Activated naive CD4-positive, alpha-beta T cell treated with anti-CD3 and anti-CD28 coated beads, Interleukin-2, amount 10 ng/mL, durations not matched to agents 7 days and 5 days (primary cell): ENCODE measurements at regions not wholly inside any gene's neighbourhood (a gene's known extent, or its start where the extent isn't known, plus 50 kb on each side); places are given as distances from the start of the nearest gene placed in this dataset.

Source experiments
- CTCF ChIA-PET: fragments of 350-600 bp; sonication (Branson Sonifier 250); formaldehyde crosslinking; loops from one replicate; lab custom pipeline; 2021; ENCODE audit warnings: antibody characterized with exemption; lab: Charles Lee
- DNase-seq: peaks from one replicate; pipeline ENCODE4 v3.0.0-alpha.2; 2020
- H3K27ac Mint-ChIP-seq: one replicate; pipeline ENCODE4 v1.8.0; 2021; ENCODE audit warnings: mild to moderate bottlenecking, moderate library complexity, mixed read lengths
- H3K27me3 Mint-ChIP-seq: one replicate; pipeline ENCODE4 v1.8.0; 2021; ENCODE audit warnings: mild to moderate bottlenecking, mixed read lengths
- H3K36me3 Mint-ChIP-seq: one replicate; pipeline ENCODE4 v1.8.0; 2021; ENCODE audit warnings: mixed read lengths
- H3K4me1 Mint-ChIP-seq: one replicate; pipeline ENCODE4 v1.8.0; 2021; ENCODE audit warnings: mixed read lengths
- H3K4me3 Mint-ChIP-seq: one replicate; pipeline ENCODE4 v1.8.0; 2021; ENCODE audit warnings: mild to moderate bottlenecking, moderate library complexity, mixed read lengths
- H3K9me3 Mint-ChIP-seq: one replicate; pipeline ENCODE4 v1.8.0; 2021; ENCODE audit warnings: mixed read lengths

- no peak for DNase-seq
- CTCF ChIA-PET, result interaction anchor here (1.1 kb wide), 1 partner anchor 23 kb away, joined by 3 read pairs; no protein-coding TSS in a partner anchor
- Mint-ChIP-seq H3K4me3 (no peak overlapping the region), H3K4me1 (no peaks in the 10 kb centered on the region), H3K36me3 (no peaks in the 10 kb centered on the region), H3K27ac (no peak overlapping the region), H3K27me3 (no peaks in the 10 kb centered on the region), H3K9me3 (no peaks in the 10 kb centered on the region)
Measured at GRCh38 chr18:25704071-25704470, 352.1 kb upstream of the ZNF521 start.

GRCh38 chr18:25701821-25702220 lies 349.9 kb upstream of the ZNF521 start:
- CTCF ChIA-PET, result no interaction called here
- Mint-ChIP-seq H3K9me3 (no peaks in the 10 kb centered on the region), H3K27ac (no peak overlapping the region), H3K4me3 (no peak overlapping the region), H3K36me3 (no peaks in the 10 kb centered on the region), H3K4me1 (no peaks in the 10 kb centered on the region), H3K27me3 (no peaks in the 10 kb centered on the region)
- no peak for DNase-seq

- Mint-ChIP-seq H3K27ac (no peak overlapping the region), H3K4me3 (no peak overlapping the region), H3K9me3 (peaks cover under 1% of the 10 kb centered on the region), H3K36me3 (no peaks in the 10 kb centered on the region), H3K4me1 (no peaks in the 10 kb centered on the region), H3K27me3 (no peaks in the 10 kb centered on the region)
- CTCF ChIA-PET, result no interaction called here
- DNase-seq, result no peak
Measured at GRCh38 chr18:25686960-25687500, 335.1 kb upstream of the ZNF521 start.

GRCh38 chr18:25685088-25685487 lies 333.1 kb upstream of the ZNF521 start:
- no peak for DNase-seq
- Mint-ChIP-seq H3K4me1 (no peaks in the 10 kb centered on the region), H3K9me3 (no peaks in the 10 kb centered on the region), H3K27ac (no peak overlapping the region), H3K4me3 (no peak overlapping the region), H3K27me3 (no peaks in the 10 kb centered on the region), H3K36me3 (no peaks in the 10 kb centered on the region)
- CTCF ChIA-PET, result no interaction called here

GRCh38 chr18:25679491-25679890 lies 327.5 kb upstream of the ZNF521 start:
- CTCF ChIA-PET, result no interaction called here
- H3K27ac Mint-ChIP-seq, result no peak overlapping the region
- no peak overlapping the region for H3K4me3 Mint-ChIP-seq
- H3K9me3 Mint-ChIP-seq, result no peaks in the 10 kb centered on the region
- no peaks in the 10 kb centered on the region for H3K27me3 Mint-ChIP-seq
- H3K36me3 Mint-ChIP-seq, result no peaks in the 10 kb centered on the region
- H3K4me1 Mint-ChIP-seq, result no peaks in the 10 kb centered on the region
- no peak for DNase-seq

GRCh38 chr18:25678221-25678620 lies 326.3 kb upstream of the ZNF521 start:
- CTCF ChIA-PET, result no interaction called here
- H3K9me3 Mint-ChIP-seq, result no peaks in the 10 kb centered on the region
- H3K27me3 Mint-ChIP-seq, result no peaks in the 10 kb centered on the region
- H3K27ac Mint-ChIP-seq, result no peak overlapping the region
- no peaks in the 10 kb centered on the region for H3K4me1 Mint-ChIP-seq
- DNase-seq, result no peak
- no peaks in the 10 kb centered on the region for H3K36me3 Mint-ChIP-seq
- no peak overlapping the region for H3K4me3 Mint-ChIP-seq

GRCh38 chr18:25675123-25675850 lies 323.3 kb upstream of the ZNF521 start:
- no peaks in the 10 kb centered on the region for H3K4me1 Mint-ChIP-seq
- CTCF ChIA-PET, result no interaction called here
- no peak for DNase-seq
- H3K27me3 Mint-ChIP-seq, result no peaks in the 10 kb centered on the region
- no peak overlapping the region for H3K27ac Mint-ChIP-seq
- H3K9me3 Mint-ChIP-seq, result no peaks in the 10 kb centered on the region
- H3K36me3 Mint-ChIP-seq, result no peaks in the 10 kb centered on the region
- H3K4me3 Mint-ChIP-seq, result no peak overlapping the region

- Mint-ChIP-seq H3K9me3 (no peaks in the 10 kb centered on the region), H3K27me3 (no peaks in the 10 kb centered on the region), H3K27ac (no peak overlapping the region), H3K36me3 (no peaks in the 10 kb centered on the region), H3K4me1 (no peaks in the 10 kb centered on the region), H3K4me3 (no peak overlapping the region)
- no peak for DNase-seq
- CTCF ChIA-PET, result no interaction called here
Measured at GRCh38 chr18:25674183-25674582, 322.2 kb upstream of the ZNF521 start.

- DNase-seq, result no peak
- no peaks in the 10 kb centered on the region for H3K27me3 Mint-ChIP-seq
- no peaks in the 10 kb centered on the region for H3K9me3 Mint-ChIP-seq
- H3K36me3 Mint-ChIP-seq, result no peaks in the 10 kb centered on the region
- CTCF ChIA-PET, result no interaction called here
- no peak overlapping the region for H3K27ac Mint-ChIP-seq
- H3K4me1 Mint-ChIP-seq, result no peaks in the 10 kb centered on the region
- no peak overlapping the region for H3K4me3 Mint-ChIP-seq
Measured at GRCh38 chr18:25672490-25672889, 320.5 kb upstream of the ZNF521 start.

- Mint-ChIP-seq H3K36me3 (no peaks in the 10 kb centered on the region), H3K9me3 (peaks cover 1% of the 10 kb centered on the region), H3K4me1 (no peaks in the 10 kb centered on the region), H3K4me3 (no peak overlapping the region), H3K27me3 (no peaks in the 10 kb centered on the region), H3K27ac (no peak overlapping the region)
- CTCF ChIA-PET, result no interaction called here
- no peak for DNase-seq
Measured at GRCh38 chr18:25669741-25670140, 317.8 kb upstream of the ZNF521 start.

GRCh38 chr18:25662272-25662671 lies 310.3 kb upstream of the ZNF521 start:
- Mint-ChIP-seq H3K36me3 (no peaks in the 10 kb centered on the region), H3K9me3 (peaks cover 2% of the 10 kb centered on the region), H3K27me3 (no peaks in the 10 kb centered on the region), H3K4me1 (no peaks in the 10 kb centered on the region), H3K4me3 (no peak overlapping the region), H3K27ac (no peak overlapping the region)
- DNase-seq, result no peak
- CTCF ChIA-PET, result no interaction called here

GRCh38 chr18:25661831-25662230 lies 309.9 kb upstream of the ZNF521 start:
- Mint-ChIP-seq H3K27me3 (no peaks in the 10 kb centered on the region), H3K36me3 (no peaks in the 10 kb centered on the region), H3K27ac (no peak overlapping the region), H3K4me1 (no peaks in the 10 kb centered on the region), H3K4me3 (no peak overlapping the region), H3K9me3 (peaks cover 2% of the 10 kb centered on the region)
- DNase-seq, result no peak
- CTCF ChIA-PET, result no interaction called here

GRCh38 chr18:25659541-25659940 lies 307.6 kb upstream of the ZNF521 start:
- H3K27me3 Mint-ChIP-seq, result no peaks in the 10 kb centered on the region
- no peak for DNase-seq
- peaks cover 7% of the 10 kb centered on the region for H3K9me3 Mint-ChIP-seq
- H3K4me3 Mint-ChIP-seq, result no peak overlapping the region
- CTCF ChIA-PET, result no interaction called here
- H3K4me1 Mint-ChIP-seq, result no peaks in the 10 kb centered on the region
- no peak overlapping the region for H3K27ac Mint-ChIP-seq
- H3K36me3 Mint-ChIP-seq, result no peaks in the 10 kb centered on the region

- H3K4me3 Mint-ChIP-seq, result no peak overlapping the region
- no peak for DNase-seq
- no peak overlapping the region for H3K27ac Mint-ChIP-seq
- peaks cover 7% of the 10 kb centered on the region for H3K9me3 Mint-ChIP-seq
- H3K4me1 Mint-ChIP-seq, result no peaks in the 10 kb centered on the region
- H3K36me3 Mint-ChIP-seq, result no peaks in the 10 kb centered on the region
- CTCF ChIA-PET, result no interaction called here
- no peaks in the 10 kb centered on the region for H3K27me3 Mint-ChIP-seq
Measured at GRCh38 chr18:25658476-25658875, 306.5 kb upstream of the ZNF521 start.

- Mint-ChIP-seq H3K36me3 (no peaks in the 10 kb centered on the region), H3K27me3 (no peaks in the 10 kb centered on the region), H3K9me3 (peaks cover 7% of the 10 kb centered on the region), H3K4me3 (no peak overlapping the region), H3K27ac (no peak overlapping the region), H3K4me1 (no peaks in the 10 kb centered on the region)
- no peak for DNase-seq
- CTCF ChIA-PET, result no interaction called here
Measured at GRCh38 chr18:25651553-25651952, 299.6 kb upstream of the ZNF521 start.
